ENCODE measurements at regions not wholly inside any gene's neighbourhood (a gene's known extent, or its start where the extent isn't known, plus 50 kb on each side); places are given as distances from the start of the nearest gene placed in this dataset.

DNA sequence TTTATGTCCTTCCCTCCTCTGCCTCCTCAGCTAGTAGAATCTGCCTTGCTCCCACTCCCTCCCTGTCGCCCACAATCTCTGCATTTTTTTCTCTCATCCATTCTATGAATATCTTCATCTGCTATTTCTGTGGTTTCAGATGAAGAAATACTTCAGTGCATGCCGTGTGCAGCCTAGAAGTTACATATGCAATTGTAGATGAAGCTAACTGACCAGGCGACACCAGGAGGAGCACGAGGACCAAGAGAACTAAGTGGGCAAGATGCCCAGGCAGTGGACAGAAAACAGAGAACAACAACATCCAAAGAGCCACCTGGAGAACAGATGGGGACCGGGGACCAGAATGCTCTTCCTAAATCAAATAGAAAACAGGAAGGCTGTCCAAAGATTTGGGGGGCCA lies 121.4 kb upstream of the ATP11B start:
- no peak for TF ChIP-seq CTCF (conservative IDR thresholded peaks at IDR 0.05)
- no peak for TF ChIP-seq EZH2 (IDR thresholded peaks at IDR 0.05; ENCODE audit: low read depth)

All from PC-9 (cell line).